Endodermal cell (in vitro differentiated cells): ENCODE measurements at regions not wholly inside any gene's neighbourhood (a gene's known extent, or its start where the extent isn't known, plus 50 kb on each side); places are given as distances from the start of the nearest gene placed in this dataset.

Experiments
- DNase-seq: peaks from one replicate; pipeline ENCODE4 v3.0.0-alpha.2; 2017
- H3K27ac ChIP-seq: 2 replicates; pipeline ENCODE4 v1.5.1; 2013; ENCODE audit warnings: mild to moderate bottlenecking, low read depth, low read length, moderate library complexity
- H3K27me3 ChIP-seq: 2 replicates; pipeline ENCODE4 v1.6.1; 2013; ENCODE audit warnings: mild to moderate bottlenecking, low read length, moderate library complexity; ENCODE audit not compliant: insufficient read depth, control insufficient read depth, poor library complexity, severe bottlenecking
- H3K36me3 ChIP-seq: 2 replicates; pipeline ENCODE4 v1.7.0; 2013; ENCODE audit warnings: mild to moderate bottlenecking, low read length, moderate library complexity; ENCODE audit not compliant: control insufficient read depth, insufficient read depth
- H3K4me1 ChIP-seq: one replicate; pipeline ENCODE4 v1.7.0; 2013; ENCODE audit warnings: low read length; ENCODE audit not compliant: control insufficient read depth, insufficient read depth
- H3K4me3 ChIP-seq: 2 replicates; pipeline ENCODE4 v1.5.1; 2013; ENCODE audit warnings: mild to moderate bottlenecking, low read length, moderate library complexity
- H3K9ac ChIP-seq: 2 replicates; pipeline ENCODE4 v1.6.1; 2013; ENCODE audit warnings: mild to moderate bottlenecking, low read length, moderate library complexity; ENCODE audit not compliant: poor library complexity, severe bottlenecking; ENCODE audit errors: extremely low read depth
- H3K9me3 ChIP-seq: 2 replicates; pipeline ENCODE4 v1.6.1; 2013; ENCODE audit warnings: mild to moderate bottlenecking, low read length, moderate library complexity; ENCODE audit not compliant: control insufficient read depth
- H3K27ac Mint-ChIP-seq: 2 replicates; pipeline ENCODE4 v1.8.0; 2020; ENCODE audit warnings: mixed read lengths
- H3K27me3 Mint-ChIP-seq: 2 replicates; pipeline ENCODE4 v1.8.0; 2021; ENCODE audit warnings: mild to moderate bottlenecking, mixed read lengths; ENCODE audit not compliant: insufficient read depth
- H3K36me3 Mint-ChIP-seq: 2 replicates; pipeline ENCODE4 v1.8.0; 2020; ENCODE audit warnings: low read depth, mixed read lengths
- H3K4me1 Mint-ChIP-seq: 2 replicates; pipeline ENCODE4 v1.8.0; 2020; ENCODE audit warnings: mixed read lengths
- H3K4me3 Mint-ChIP-seq: 2 replicates; pipeline ENCODE4 v1.8.0; 2020; ENCODE audit warnings: mild to moderate bottlenecking, moderate library complexity, mixed read lengths
- H3K9me3 Mint-ChIP-seq: 2 replicates; pipeline ENCODE4 v1.8.0; 2020; ENCODE audit warnings: mild to moderate bottlenecking, mixed read lengths
- WGBS, 2 experiments: methylation state at CpG; one replicate each; pipeline versions ENCODE4 v1.1.5 to v1.1.7; 2013; ENCODE audit warnings: missing lambda C conversion rate in 2 of 2, mixed read lengths in 1 of 2; ENCODE audit not compliant: insufficient coverage in 1 of 2, insufficient read length in 1 of 2; 5-methylcytosine and 5-hydroxymethylcytosine counted together
- TF ChIP-seq, protein P1 (sequence below): fragments of 200-600 bp; sonication (generic); conservative IDR thresholded peaks from 2 replicates; pipeline ENCODE4 v1.5.0; 2021; ENCODE audit warnings: antibody characterized with exemption, mild to moderate bottlenecking

DNA sequence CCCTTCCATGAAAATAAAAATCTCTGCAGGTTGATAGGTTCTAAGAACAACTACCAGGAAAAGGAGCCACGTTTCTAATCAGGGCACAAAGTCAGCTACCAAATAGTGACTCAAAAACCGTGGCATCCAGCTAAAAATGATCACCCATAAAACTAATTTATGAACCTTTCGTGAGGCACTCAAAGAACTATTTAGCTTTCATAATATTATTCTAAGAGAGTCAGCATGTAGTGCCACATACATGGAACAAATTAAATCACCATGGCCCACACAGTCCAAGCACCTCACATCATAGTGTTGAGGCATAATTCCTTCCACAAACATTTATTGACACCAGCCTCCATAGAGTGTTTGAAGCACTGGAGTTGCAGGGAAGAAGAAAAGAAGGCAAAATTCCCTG is 252.0 kb upstream of the PPARGC1A start:
- H3K9me3 ChIP-seq = no peaks in the 10 kb centered on the region
- H3K4me3 Mint-ChIP-seq = no peak overlapping the region
- no peak overlapping the region for H3K27ac ChIP-seq
- H3K27ac Mint-ChIP-seq = no peak overlapping the region
- no peak overlapping the region for H3K4me3 ChIP-seq
- H3K4me1 ChIP-seq = peaks cover 10% of the 10 kb centered on the region
- no peaks in the 10 kb centered on the region for H3K36me3 ChIP-seq
- no peak for DNase-seq
- H3K4me1 Mint-ChIP-seq = peaks cover 20% of the 10 kb centered on the region
- peaks cover 6% of the 10 kb centered on the region for H3K27me3 Mint-ChIP-seq
- TF ChIP-seq, protein P1, sequence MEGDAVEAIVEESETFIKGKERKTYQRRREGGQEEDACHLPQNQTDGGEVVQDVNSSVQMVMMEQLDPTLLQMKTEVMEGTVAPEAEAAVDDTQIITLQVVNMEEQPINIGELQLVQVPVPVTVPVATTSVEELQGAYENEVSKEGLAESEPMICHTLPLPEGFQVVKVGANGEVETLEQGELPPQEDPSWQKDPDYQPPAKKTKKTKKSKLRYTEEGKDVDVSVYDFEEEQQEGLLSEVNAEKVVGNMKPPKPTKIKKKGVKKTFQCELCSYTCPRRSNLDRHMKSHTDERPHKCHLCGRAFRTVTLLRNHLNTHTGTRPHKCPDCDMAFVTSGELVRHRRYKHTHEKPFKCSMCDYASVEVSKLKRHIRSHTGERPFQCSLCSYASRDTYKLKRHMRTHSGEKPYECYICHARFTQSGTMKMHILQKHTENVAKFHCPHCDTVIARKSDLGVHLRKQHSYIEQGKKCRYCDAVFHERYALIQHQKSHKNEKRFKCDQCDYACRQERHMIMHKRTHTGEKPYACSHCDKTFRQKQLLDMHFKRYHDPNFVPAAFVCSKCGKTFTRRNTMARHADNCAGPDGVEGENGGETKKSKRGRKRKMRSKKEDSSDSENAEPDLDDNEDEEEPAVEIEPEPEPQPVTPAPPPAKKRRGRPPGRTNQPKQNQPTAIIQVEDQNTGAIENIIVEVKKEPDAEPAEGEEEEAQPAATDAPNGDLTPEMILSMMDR = no peak
- 90% methylated on average over 2 to 3 of the region's 3 CpGs for WGBS, 2 experiments
- no peaks in the 10 kb centered on the region for H3K9me3 Mint-ChIP-seq
- no peaks in the 10 kb centered on the region for H3K27me3 ChIP-seq
- no peaks in the 10 kb centered on the region for H3K36me3 Mint-ChIP-seq
- no peak overlapping the region for H3K9ac ChIP-seq

DNA sequence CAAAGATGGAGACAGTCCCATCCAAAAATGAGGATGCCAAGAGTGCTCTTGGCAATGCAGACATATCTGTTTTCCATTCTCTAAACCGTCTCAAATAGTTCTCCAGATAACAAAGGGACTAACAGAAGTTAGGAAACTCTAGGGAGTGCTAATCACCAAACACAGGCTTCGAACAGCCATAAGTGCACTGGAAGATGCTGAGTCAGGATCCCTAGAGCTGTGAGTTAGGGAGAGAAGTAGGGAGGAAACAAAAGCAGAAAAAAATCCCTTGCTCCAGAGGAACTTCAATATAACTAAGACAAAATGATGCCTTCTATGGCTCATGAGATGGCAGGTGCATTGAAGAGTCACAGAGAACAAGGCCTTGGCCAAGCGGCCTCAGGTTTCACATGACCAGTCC is 251.0 kb upstream of the PPARGC1A start:
- no peaks in the 10 kb centered on the region for H3K9me3 Mint-ChIP-seq
- H3K4me1 Mint-ChIP-seq = peaks cover 20% of the 10 kb centered on the region
- Histone ChIP-seq H3K9ac (no peak overlapping the region), H3K4me3 (no peak overlapping the region), H3K36me3 (no peaks in the 10 kb centered on the region), H3K27ac (no peak overlapping the region), H3K9me3 (no peaks in the 10 kb centered on the region), H3K27me3 (no peaks in the 10 kb centered on the region), H3K4me1 (peaks cover 10% of the 10 kb centered on the region)
- H3K27me3 Mint-ChIP-seq = peaks cover 6% of the 10 kb centered on the region
- H3K36me3 Mint-ChIP-seq = no peaks in the 10 kb centered on the region
- DNase-seq = no peak
- no peak overlapping the region for H3K27ac Mint-ChIP-seq
- WGBS, 2 experiments = 90 to 94% methylated on average over 3 of the region's 3 CpGs
- H3K4me3 Mint-ChIP-seq = no peak overlapping the region
- TF ChIP-seq, protein P1 = no peak

DNA sequence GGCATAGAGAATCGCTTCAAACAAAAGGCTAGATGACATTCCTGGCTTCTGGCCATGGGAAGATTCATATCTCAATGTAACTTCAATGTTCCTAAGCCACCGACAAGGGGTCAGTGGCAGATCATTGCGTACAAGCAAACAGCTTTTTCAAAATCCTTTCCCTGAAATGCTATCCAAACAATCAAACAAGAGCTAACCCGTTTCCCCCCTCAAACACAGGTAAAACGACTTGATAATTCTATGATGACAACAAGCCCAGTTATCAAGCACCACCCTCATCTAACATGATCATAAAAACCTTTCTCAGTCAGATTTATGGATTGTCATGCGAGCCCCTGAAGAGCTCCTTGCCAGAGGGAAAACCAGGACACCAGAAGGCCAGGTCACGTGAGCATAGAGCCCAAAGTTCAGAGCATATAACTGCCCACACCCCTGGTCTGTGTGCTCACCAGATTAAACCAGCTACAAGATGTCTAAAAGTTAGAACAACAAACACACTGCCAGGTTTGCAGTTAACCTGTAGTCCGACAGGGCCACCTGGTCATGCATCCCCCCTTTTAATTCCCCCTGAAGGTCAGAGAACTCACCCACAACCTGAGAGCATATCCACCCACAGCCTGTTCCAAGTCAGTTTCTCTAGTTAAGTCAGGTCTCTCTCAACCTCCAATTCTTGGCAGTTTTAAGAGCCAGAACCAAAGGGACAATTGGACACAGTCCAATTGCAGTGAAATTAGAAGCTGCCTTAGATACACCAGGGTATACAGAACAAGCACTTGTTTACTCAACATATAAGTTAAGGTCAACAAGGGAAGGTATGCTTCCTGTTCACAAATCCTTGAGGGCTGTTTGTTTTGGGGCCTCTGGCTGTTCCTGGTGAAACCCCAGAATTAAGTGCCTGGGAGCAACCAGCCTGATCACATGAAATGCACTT is 248.1 kb upstream of the PPARGC1A start:
- Histone ChIP-seq H3K27ac (no peak overlapping the region), H3K27me3 (no peaks in the 10 kb centered on the region), H3K4me1 (peaks cover 15% of the 10 kb centered on the region), H3K36me3 (no peaks in the 10 kb centered on the region), H3K4me3 (no peak overlapping the region), H3K9ac (no peak overlapping the region), H3K9me3 (no peaks in the 10 kb centered on the region)
- H3K27me3 Mint-ChIP-seq = peaks cover 3% of the 10 kb centered on the region
- H3K27ac Mint-ChIP-seq = no peak overlapping the region
- no peaks in the 10 kb centered on the region for H3K9me3 Mint-ChIP-seq
- no peak overlapping the region for H3K4me3 Mint-ChIP-seq
- H3K4me1 Mint-ChIP-seq = peaks cover 26% of the 10 kb centered on the region
- no peak for DNase-seq
- TF ChIP-seq, protein P1 = no peak
- WGBS, 2 experiments = 93 to 97% methylated on average over 7 to 8 of the region's 8 CpGs
- no peaks in the 10 kb centered on the region for H3K36me3 Mint-ChIP-seq
